Tibial nerve (tissue), 4 donors: ENCODE measurements at regions not wholly inside any gene's neighbourhood (a gene's known extent, or its start where the extent isn't known, plus 50 kb on each side); places are given as distances from the start of the nearest gene placed in this dataset.
"Not testable (repeated sequence)": the region's sequence is repeated elsewhere in the genome, so short reads cannot be mapped to it uniquely, and the experiment has no call there.

Source experiments
- DNase-seq, 2 donors: peaks; one replicate each; pipeline ENCODE4 v3.0.0-alpha.2; 2019; ENCODE audit warnings: low spot score in 2 of 2
- H3K27ac ChIP-seq, 4 donors: fragments of 200-600 bp; sonication (generic) in 3 of 4; one replicate each; pipeline ENCODE4 v1.5.1; 2017 to 2019; ENCODE audit warnings: mild to moderate bottlenecking in 1 of 4
- H3K27me3 ChIP-seq, 2 donors: fragments of 200-600 bp; sonication (generic) in 1 of 2; one replicate each; pipeline versions ENCODE4 v1.5.1 to v1.6.0; 2017 to 2019
- H3K36me3 ChIP-seq, 3 donors: fragments of 200-600 bp; sonication (generic); one replicate each; pipeline ENCODE4 v1.5.1; 2018 to 2019
- H3K4me1 ChIP-seq, 4 donors: fragments of 200-600 bp; sonication (generic) in 3 of 4; one replicate each; pipeline ENCODE4 v1.5.1; 2017 to 2019
- H3K4me3 ChIP-seq, 4 donors: fragments of 200-600 bp; sonication (generic) in 3 of 4; one replicate each; pipeline ENCODE4 v1.5.1; 2017 to 2019; ENCODE audit warnings: mild to moderate bottlenecking in 1 of 4, moderate library complexity in 1 of 4
- H3K9me3 ChIP-seq, 4 donors: fragments of 200-600 bp; sonication (generic) in 3 of 4; one replicate each; pipeline ENCODE4 v1.5.1; 2017 to 2019
- CTCF ChIP-seq, 5 experiments: fragments of 200-600 bp in 3 of 5; fragments of 450-650 bp in 2 of 5; sonication (generic) in 3 of 5; IDR thresholded peaks; one replicate each; pipeline ENCODE4 v1.5.1; 2016 to 2019; ENCODE audit warnings: antibody characterized with exemption in 5 of 5, mild to moderate bottlenecking in 3 of 5, moderate library complexity in 2 of 5
- EP300 ChIP-seq, 2 donors: sonication (generic); formaldehyde crosslinking; IDR thresholded peaks; one replicate each; pipeline ENCODE4 v1.6.1; 2017; ENCODE audit warnings: antibody characterized with exemption in 2 of 2, mild to moderate bottlenecking in 1 of 2
- POLR2A ChIP-seq, 2 donors: fragments of 450-650 bp; IDR thresholded peaks; one replicate each; pipeline ENCODE4 v1.6.1; 2017; ENCODE audit warnings: antibody characterized with exemption in 2 of 2, mild to moderate bottlenecking in 2 of 2, moderate library complexity in 2 of 2
- WGBS, 2 donors: methylation state at CpG; one replicate each; pipeline ENCODE4 v1.1.5; 2018; 5-methylcytosine and 5-hydroxymethylcytosine counted together

- 68 to 69% methylated on average over 6 of the region's 6 CpGs for WGBS, 2 donors
- no peak for DNase-seq
- H3K27ac ChIP-seq, result no peak overlapping the region
- H3K4me1 ChIP-seq, result no peaks in the 10 kb centered on the region
- no peak overlapping the region for H3K4me3 ChIP-seq
- H3K27me3 ChIP-seq, result no peaks in the 10 kb centered on the region
- TF ChIP-seq POLR2A (IDR thresholded peaks at IDR 0.05), result no peak
- TF ChIP-seq EP300 (IDR thresholded peaks at IDR 0.05), result no peak
- no peak for TF ChIP-seq CTCF (IDR thresholded peaks at IDR 0.05)
- H3K9me3 ChIP-seq, result peaks cover 0 to 21% (median 1%) of the 10 kb centered on the region in 4 donors
- H3K36me3 ChIP-seq, result no peaks in the 10 kb centered on the region
These were observed 954.6 kb downstream of the TSN start for GRCh38 chr2:122710049-122710448.

- Histone ChIP-seq H3K36me3 (no peaks in the 10 kb centered on the region), H3K4me1 (no peaks in the 10 kb centered on the region), H3K27me3 (no peaks in the 10 kb centered on the region), H3K27ac (no peak overlapping the region), H3K4me3 (no peak overlapping the region), H3K9me3 (peaks cover 0 to 25% (median 1%) of the 10 kb centered on the region in 4 donors)
- no peak for DNase-seq
- WGBS, 2 donors, result 80 to 86% methylated on average over 2 of the region's 2 CpGs
- no peak for TF ChIP-seq EP300 (IDR thresholded peaks at IDR 0.05)
These were observed 958.3 kb downstream of the TSN start for GRCh38 chr2:122713800-122714199.

GRCh38 chr2:122720822-122721221 lies 965.4 kb downstream of the TSN start:
- H3K4me3 ChIP-seq, H3K27me3 ChIP-seq, H3K36me3 ChIP-seq, H3K27ac ChIP-seq, H3K9me3 ChIP-seq, H3K4me1 ChIP-seq, DNase-seq: not testable (repeated sequence)
- WGBS, 2 donors, result 84 to 100% methylated on average over 4 of the region's 4 CpGs

- Histone ChIP-seq H3K27ac (no peak overlapping the region), H3K4me1 (no peaks in the 10 kb centered on the region), H3K4me3 (no peak overlapping the region), H3K36me3 (no peaks in the 10 kb centered on the region), H3K9me3 (no peaks in the 10 kb centered on the region), H3K27me3 (no peaks in the 10 kb centered on the region)
- no peak for DNase-seq
- TF ChIP-seq EP300 (IDR thresholded peaks at IDR 0.05), result no peak
- no peak for TF ChIP-seq CTCF (IDR thresholded peaks at IDR 0.05)
- no peak for TF ChIP-seq POLR2A (IDR thresholded peaks at IDR 0.05)
- WGBS, 2 donors, result 45 to 46% methylated on average over 4 of the region's 4 CpGs
These were observed 979.4 kb downstream of the TSN start for GRCh38 chr2:122734766-122735424.

GRCh38 chr2:122736279-122736678 lies 980.8 kb downstream of the TSN start:
- Histone ChIP-seq H3K4me3 (no peak overlapping the region), H3K4me1 (no peaks in the 10 kb centered on the region), H3K27ac (no peak overlapping the region), H3K36me3 (no peaks in the 10 kb centered on the region), H3K9me3 (no peaks in the 10 kb centered on the region), H3K27me3 (no peaks in the 10 kb centered on the region)
- TF ChIP-seq POLR2A (IDR thresholded peaks at IDR 0.05), result no peak
- no peak for TF ChIP-seq CTCF (IDR thresholded peaks at IDR 0.05)
- TF ChIP-seq EP300 (IDR thresholded peaks at IDR 0.05), result no peak
- 23 to 39% methylated on average over 3 of the region's 3 CpGs for WGBS, 2 donors
- DNase-seq, result no peak

- no peak for DNase-seq
- WGBS, 2 donors, result 84 to 88% methylated on average over 7 of the region's 7 CpGs
- Histone ChIP-seq H3K4me3 (no peak overlapping the region), H3K27ac (no peak overlapping the region), H3K4me1 (no peaks in the 10 kb centered on the region), H3K9me3 (no peaks in the 10 kb centered on the region), H3K27me3 (no peaks in the 10 kb centered on the region), H3K36me3 (no peaks in the 10 kb centered on the region)
- TF ChIP-seq CTCF (IDR thresholded peaks at IDR 0.05), result no peak
- no peak for TF ChIP-seq POLR2A (IDR thresholded peaks at IDR 0.05)
- no peak for TF ChIP-seq EP300 (IDR thresholded peaks at IDR 0.05)
These were observed 982.1 kb downstream of the TSN start for GRCh38 chr2:122737429-122738077.
